Breast epithelium (tissue), 4 donors: ENCODE measurements at regions not wholly inside any gene's neighbourhood (a gene's known extent, or its start where the extent isn't known, plus 50 kb on each side); places are given as distances from the start of the nearest gene placed in this dataset.

Experiments
- DNase-seq, 2 donors: peaks; one replicate each; pipeline ENCODE4 v3.0.0-alpha.2; 2019; ENCODE audit warnings: low spot score in 2 of 2
- H3K27ac ChIP-seq, 2 donors: fragments of 200-600 bp; sonication (generic) in 1 of 2; one replicate each; pipeline ENCODE4 v1.5.1; 2016 to 2019; ENCODE audit warnings: mild to moderate bottlenecking in 1 of 2
- H3K27me3 ChIP-seq, 2 donors: fragments of 200-600 bp; sonication (generic) in 1 of 2; one replicate each; pipeline versions ENCODE4 v1.5.1 to v1.6.0; 2017 to 2019; ENCODE audit warnings: control low read depth in 1 of 2, mild to moderate bottlenecking in 1 of 2
- H3K36me3 ChIP-seq: fragments of 200-600 bp; one replicate; pipeline ENCODE4 v1.5.1; 2019
- H3K4me1 ChIP-seq, 2 donors: fragments of 200-600 bp; sonication (generic); one replicate each; pipeline ENCODE4 v1.5.1; 2016 to 2019; ENCODE audit warnings: control low read depth in 1 of 2
- H3K4me3 ChIP-seq, 3 donors: fragments of 200-600 bp; sonication (generic); 1 replicate in 2 of 3; 2 replicates in 1 of 3; pipeline ENCODE4 v1.5.1; 2016 to 2019; ENCODE audit warnings: mild to moderate bottlenecking in 3 of 3, moderate library complexity in 2 of 3
- H3K9me3 ChIP-seq, 2 donors: fragments of 200-600 bp; sonication (generic) in 1 of 2; one replicate each; pipeline ENCODE4 v1.5.1; 2016 to 2019; ENCODE audit warnings: control low read depth in 1 of 2
- CTCF ChIP-seq, 3 donors: fragments of 450-650 bp; IDR thresholded peaks; one replicate each; pipeline ENCODE4 v1.5.1; 2016 to 2017; ENCODE audit warnings: antibody characterized with exemption in 3 of 3, mild to moderate bottlenecking in 3 of 3, moderate library complexity in 3 of 3
- POLR2A ChIP-seq: fragments of 450-650 bp; IDR thresholded peaks from one replicate; pipeline ENCODE4 v1.6.1; 2016; ENCODE audit warnings: antibody characterized with exemption, mild to moderate bottlenecking, moderate library complexity
- POLR2AphosphoS5 ChIP-seq, 3 donors: sonication (generic); formaldehyde crosslinking; IDR thresholded peaks; one replicate each; pipeline ENCODE4 v1.6.1; 2017; ENCODE audit warnings: antibody characterized with exemption in 3 of 3
- intact Hi-C: fragments of 100-400 bp; cut with DNase I; formaldehyde crosslinking; loops from one replicate; pipeline ENCODE4 v1.15.1; 2023; ENCODE audit warnings: low total_unique reads

- H3K27ac ChIP-seq: no peak overlapping the region
- DNase-seq: no peak
- no peaks in the 10 kb centered on the region for H3K9me3 ChIP-seq
- TF ChIP-seq CTCF (IDR thresholded peaks at IDR 0.05) (no peak), POLR2AphosphoS5 (IDR thresholded peaks at IDR 0.05) (no peak), POLR2A (no peak)
- H3K4me3 ChIP-seq: no peak overlapping the region
- H3K36me3 ChIP-seq: no peaks in the 10 kb centered on the region
- H3K27me3 ChIP-seq: no peaks in the 10 kb centered on the region
- intact Hi-C loops: no loop called here
- H3K4me1 ChIP-seq: no peaks in the 10 kb centered on the region
Observed at GRCh38 chr2:187982668-187983067, 309.0 kb upstream of the GULP1 start.

GRCh38 chr2:187985195-187985594 lies 306.5 kb upstream of the GULP1 start:
- no peak for DNase-seq
- intact Hi-C loops: no loop called here

GRCh38 chr2:187985923-187986322 lies 305.8 kb upstream of the GULP1 start:
- Histone ChIP-seq H3K4me1 (no peaks in the 10 kb centered on the region), H3K4me3 (no peak overlapping the region), H3K36me3 (no peaks in the 10 kb centered on the region), H3K9me3 (no peaks in the 10 kb centered on the region), H3K27me3 (no peaks in the 10 kb centered on the region), H3K27ac (no peak overlapping the region)
- TF ChIP-seq POLR2A: no peak
- no peak for TF ChIP-seq CTCF (IDR thresholded peaks at IDR 0.05)
- no peak for TF ChIP-seq POLR2AphosphoS5 (IDR thresholded peaks at IDR 0.05)
- intact Hi-C loops: no loop called here
- no peak for DNase-seq

More at GRCh38 chr2:187985195-187985594, 306.5 kb upstream of the GULP1 start:
- Histone ChIP-seq H3K9me3 (no peaks in the 10 kb centered on the region), H3K27ac (no peak overlapping the region), H3K36me3 (no peaks in the 10 kb centered on the region), H3K4me1 (no peaks in the 10 kb centered on the region), H3K4me3 (no peak overlapping the region), H3K27me3 (no peaks in the 10 kb centered on the region)
- TF ChIP-seq POLR2A: no peak
- TF ChIP-seq CTCF (IDR thresholded peaks at IDR 0.05): no peak
- no peak for TF ChIP-seq POLR2AphosphoS5 (IDR thresholded peaks at IDR 0.05)

GRCh38 chr2:187986390-187987105 lies 305.1 kb upstream of the GULP1 start:
- Histone ChIP-seq H3K4me3 (no peak overlapping the region), H3K27ac (no peak overlapping the region), H3K9me3 (no peaks in the 10 kb centered on the region), H3K4me1 (no peaks in the 10 kb centered on the region), H3K36me3 (no peaks in the 10 kb centered on the region), H3K27me3 (no peaks in the 10 kb centered on the region)
- DNase-seq: no peak
- TF ChIP-seq POLR2A (no peak), CTCF (IDR thresholded peaks at IDR 0.05) (no peak), POLR2AphosphoS5 (IDR thresholded peaks at IDR 0.05) (no peak)
- intact Hi-C loops: no loop called here

GRCh38 chr2:187988348-187988747 lies 303.3 kb upstream of the GULP1 start:
- no peak for DNase-seq
- no peak for TF ChIP-seq POLR2AphosphoS5 (IDR thresholded peaks at IDR 0.05)
- no peak for TF ChIP-seq CTCF (IDR thresholded peaks at IDR 0.05)
- no peak for TF ChIP-seq POLR2A
- Histone ChIP-seq H3K27ac (no peak overlapping the region), H3K36me3 (no peaks in the 10 kb centered on the region), H3K27me3 (no peaks in the 10 kb centered on the region), H3K4me1 (no peaks in the 10 kb centered on the region), H3K4me3 (no peak overlapping the region), H3K9me3 (no peaks in the 10 kb centered on the region)
- intact Hi-C loops: no loop called here
